H1 (cell line): ENCODE measurements at regions not wholly inside any gene's neighbourhood (a gene's known extent, or its start where the extent isn't known, plus 50 kb on each side); places are given as distances from the start of the nearest gene placed in this dataset.

Source experiments
- ATF2 ChIP-seq: IDR thresholded peaks from 2 replicates; pipeline ENCODE4 v1.6.1; 2012; ENCODE audit warnings: low read length, inconsistent platforms
- EGR1 ChIP-seq: IDR thresholded peaks from 2 replicates; pipeline ENCODE4 v1.6.1; 2011; ENCODE audit warnings: low read depth, low read length, borderline replicate concordance
- FOSL1 ChIP-seq: IDR thresholded peaks from 2 replicates; pipeline ENCODE4 v1.6.1; 2011; ENCODE audit warnings: mild to moderate bottlenecking, low read depth, low read length, moderate library complexity; ENCODE audit not compliant: insufficient read depth

DNA sequence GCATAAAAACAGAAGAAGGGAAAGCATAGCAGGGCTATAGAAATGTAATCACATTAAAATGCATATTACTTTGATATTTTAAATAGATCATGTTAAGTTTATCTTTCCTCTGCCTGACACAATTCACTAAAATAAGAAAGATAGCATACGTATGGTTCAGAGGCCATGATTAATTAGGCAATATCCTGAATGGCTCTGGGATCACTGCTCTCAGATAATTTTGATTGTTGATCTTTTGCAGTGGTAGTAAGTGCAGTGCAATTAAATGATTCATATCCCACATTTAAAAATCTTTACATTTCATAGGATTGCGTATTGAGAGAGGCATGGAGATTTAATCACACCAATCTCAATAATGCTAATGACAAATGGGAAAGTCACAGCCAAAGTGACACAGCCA, 1040.7 kb downstream of the SOCS6 start (continued):
- TF ChIP-seq ATF2 = no peak
- no peak for TF ChIP-seq FOSL1
- no peak for TF ChIP-seq EGR1
- TF ChIP-seq, all 59 proteins: peak for 0
